ENCODE measurements at regions not wholly inside any gene's neighbourhood (a gene's known extent, or its start where the extent isn't known, plus 50 kb on each side); places are given as distances from the start of the nearest gene placed in this dataset.

DNA sequence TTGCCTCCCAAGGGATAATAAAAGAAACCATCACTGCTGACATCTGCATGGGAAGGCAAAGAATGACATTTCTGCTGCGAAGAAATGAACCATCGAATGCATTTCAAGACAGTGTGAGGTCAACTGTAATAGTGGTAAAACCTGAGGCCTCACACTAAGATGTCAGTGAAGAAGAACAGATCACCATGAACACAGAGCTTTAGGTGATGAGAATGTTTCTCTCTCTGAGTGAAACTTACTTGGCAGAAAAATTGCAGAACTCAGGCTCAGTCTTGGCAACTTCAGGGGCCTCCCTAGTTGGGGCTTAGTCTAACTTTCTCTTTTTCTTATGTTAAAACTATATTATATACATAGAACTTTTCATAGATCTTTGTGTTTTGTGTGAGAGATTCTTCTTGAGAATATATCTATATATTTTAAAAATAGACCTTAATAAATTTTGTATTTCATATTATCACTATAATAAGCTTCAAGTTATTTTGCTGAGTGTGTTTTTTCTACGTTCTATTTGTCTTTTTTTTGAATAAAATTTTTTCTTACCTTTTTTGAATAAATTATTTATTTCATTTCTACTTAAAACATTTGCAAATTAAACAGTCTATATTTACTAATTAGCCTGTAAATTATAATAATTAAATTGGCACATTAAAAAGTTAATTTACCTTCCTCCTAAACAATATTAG is 427.5 kb upstream of the TRIB2 start:
- H3K4me3 ChIP-seq (ENCODE audit: low read length): no peak overlapping the region
- no peak for TF ChIP-seq CTCF (IDR thresholded peaks at IDR 0.05; ENCODE audit: insufficient read depth, low read depth, low read length, missing control alignments)

DNA sequence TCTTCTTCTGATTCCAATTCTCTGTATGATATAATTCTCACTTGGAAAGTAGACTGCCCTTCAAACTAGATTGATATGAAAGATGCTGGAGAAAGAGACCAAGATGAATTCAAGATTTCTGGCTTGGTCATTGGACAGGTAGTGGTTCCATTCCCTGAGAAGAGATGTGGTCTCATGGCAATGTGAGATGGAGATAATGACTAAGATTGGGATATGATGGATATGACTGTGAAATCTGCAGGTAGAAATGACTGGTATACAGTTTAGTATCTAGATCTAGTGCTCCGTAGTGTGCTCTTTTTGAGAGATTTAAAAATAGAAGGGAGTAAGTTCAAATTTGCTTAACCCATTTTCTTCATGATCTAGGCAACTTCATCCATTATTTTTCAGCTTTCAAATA is 425.4 kb upstream of the TRIB2 start:
- TF ChIP-seq CTCF (IDR thresholded peaks at IDR 0.05; ENCODE audit: insufficient read depth, low read depth, low read length, missing control alignments): no peak
- no peak overlapping the region for H3K4me3 ChIP-seq (ENCODE audit: low read length)
- no peak for DNase-seq (ENCODE audit: low read depth)

More for the DNA sequence above, 427.5 kb upstream of the TRIB2 start:
- DNase-seq (ENCODE audit: low read depth): no peak

GRCh38 chr2:12293874-12294273 is 422.9 kb upstream of the TRIB2 start:
- no peak overlapping the region for H3K4me3 ChIP-seq (ENCODE audit: low read length)
- no peak for DNase-seq (ENCODE audit: low read depth)

DNA sequence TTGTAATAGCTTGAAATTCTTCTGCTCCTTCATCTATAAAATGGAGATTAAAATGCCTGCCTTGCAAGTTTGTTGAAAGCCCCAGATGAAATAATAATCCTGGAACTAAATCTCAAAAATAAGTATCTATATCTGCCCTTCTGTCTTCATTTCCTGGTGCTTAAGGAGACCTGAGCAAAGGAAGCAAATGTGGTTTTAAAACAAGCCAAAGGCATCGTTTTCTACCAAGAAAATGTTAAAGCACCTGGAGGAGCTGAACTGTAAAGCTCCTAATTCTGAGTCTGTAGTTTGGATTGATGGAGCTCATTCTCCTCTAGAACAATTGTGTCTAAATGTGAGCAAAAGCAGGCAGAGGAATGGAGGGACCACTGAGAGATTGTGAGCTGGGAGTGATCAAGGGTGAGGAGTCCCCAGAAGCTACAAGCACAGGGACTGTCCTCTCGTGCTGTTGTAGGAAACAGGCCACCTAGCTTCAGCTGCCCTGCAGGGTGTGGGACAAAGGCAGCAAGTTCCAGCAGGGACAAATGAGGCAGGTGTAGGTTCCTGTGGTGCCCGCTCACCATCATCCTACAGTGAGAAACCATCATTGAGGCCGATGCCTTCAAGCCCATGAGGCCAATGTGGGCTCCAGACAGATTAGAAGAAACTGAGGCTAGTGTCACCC is 420.7 kb upstream of the TRIB2 start:
- no peak for DNase-seq (ENCODE audit: low read depth)
- no peak overlapping the region for H3K4me3 ChIP-seq (ENCODE audit: low read length)
- no peak for TF ChIP-seq CTCF (IDR thresholded peaks at IDR 0.05; ENCODE audit: insufficient read depth, low read depth, low read length, missing control alignments)

More at GRCh38 chr2:12293874-12294273, 422.9 kb upstream of the TRIB2 start:
- TF ChIP-seq CTCF (IDR thresholded peaks at IDR 0.05; ENCODE audit: insufficient read depth, low read depth, low read length, missing control alignments): no peak

- no peak for TF ChIP-seq CTCF (IDR thresholded peaks at IDR 0.05; ENCODE audit: insufficient read depth, low read depth, low read length, missing control alignments)
- no peak overlapping the region for H3K4me3 ChIP-seq (ENCODE audit: low read length)
- no peak for DNase-seq (ENCODE audit: low read depth)
Observed at GRCh38 chr2:12296915-12297314, 419.8 kb upstream of the TRIB2 start.

DNA sequence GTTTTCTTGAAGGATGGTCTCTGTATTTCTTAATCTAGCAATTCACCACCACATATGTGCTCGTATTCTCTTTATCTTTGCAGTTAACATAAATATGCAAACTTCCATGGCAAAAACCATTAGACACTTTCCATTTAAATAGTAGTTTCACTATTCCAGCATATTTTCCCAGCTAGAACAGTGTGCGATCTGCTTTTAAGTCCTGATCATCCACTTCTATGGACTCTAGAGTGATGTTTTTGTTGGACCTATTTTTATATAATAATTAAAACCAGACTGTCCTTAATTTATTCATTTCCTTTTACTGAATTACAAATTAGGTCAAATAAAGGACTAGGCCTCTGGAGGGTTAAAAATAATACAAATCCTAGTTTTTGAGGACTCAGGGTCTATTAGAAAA is 418.4 kb upstream of the TRIB2 start:
- H3K4me3 ChIP-seq (ENCODE audit: low read length): no peak overlapping the region
- TF ChIP-seq CTCF (IDR thresholded peaks at IDR 0.05; ENCODE audit: insufficient read depth, low read depth, low read length, missing control alignments): no peak
- DNase-seq (ENCODE audit: low read depth): no peak

DNA sequence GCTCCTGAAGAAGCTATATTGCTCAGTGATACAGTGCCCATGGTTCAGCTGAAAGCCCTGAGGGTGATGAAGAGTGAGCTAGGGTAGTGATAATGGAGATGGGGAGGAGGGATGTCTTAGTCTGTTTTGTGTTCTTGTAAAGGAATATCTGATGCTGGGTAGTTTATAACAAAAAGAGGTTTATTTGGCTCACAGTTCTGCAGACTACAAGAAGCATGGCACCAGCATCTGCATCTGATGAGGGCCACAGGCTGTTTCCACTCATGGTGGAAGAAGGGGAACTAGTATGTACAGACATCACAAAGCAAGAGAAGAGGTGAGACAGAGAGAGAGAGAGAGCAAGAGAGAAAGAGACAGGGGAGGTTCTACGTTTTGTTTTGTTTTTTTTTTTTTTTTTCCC is 417.3 kb upstream of the TRIB2 start:
- H3K4me3 ChIP-seq (ENCODE audit: low read length): no peak overlapping the region
- no peak for TF ChIP-seq CTCF (IDR thresholded peaks at IDR 0.05; ENCODE audit: insufficient read depth, low read depth, low read length, missing control alignments)
- no peak for DNase-seq (ENCODE audit: low read depth)
